HCT116 (cell line): ENCODE measurements at regions not wholly inside any gene's neighbourhood (a gene's known extent, or its start where the extent isn't known, plus 50 kb on each side); places are given as distances from the start of the nearest gene placed in this dataset.

Experiments
- CTCF ChIP-seq, 3 experiments: fragments of 200-600 bp in 1 of 3; sonication (generic) in 1 of 3; IDR thresholded peaks in 2 of 3; conservative IDR thresholded peaks in 1 of 3; 2 replicates each; pipeline ENCODE4 v1.5.1; 2012 to 2017; ENCODE audit warnings: low read depth in 2 of 3, low read length in 2 of 3, antibody characterized with exemption in 1 of 3, borderline replicate concordance in 1 of 3, control low read depth in 1 of 3, mild to moderate bottlenecking in 1 of 3, mixed read lengths in 1 of 3, mixed run types in 1 of 3, moderate library complexity in 1 of 3; ENCODE audit not compliant: insufficient read depth in 1 of 3
- EZH2 ChIP-seq: fragments of 200-600 bp; sonication (generic); IDR thresholded peaks from 2 replicates; pipeline ENCODE4 v1.6.1; 2017; ENCODE audit warnings: antibody characterized with exemption, mixed run types
- POLR2A ChIP-seq: IDR thresholded peaks from 2 replicates; pipeline ENCODE4 v1.7.0; 2011; ENCODE audit warnings: borderline replicate concordance; ENCODE audit not compliant: insufficient read depth, insufficient read length; ENCODE audit errors: extremely low read depth
- TF ChIP-seq, protein P1 (sequence below): IDR thresholded peaks from 2 replicates; pipeline ENCODE4 v1.6.1; 2011; ENCODE audit warnings: mild to moderate bottlenecking, low read length, moderate library complexity; ENCODE audit not compliant: insufficient replicate concordance; ENCODE audit errors: extremely low read depth

DNA sequence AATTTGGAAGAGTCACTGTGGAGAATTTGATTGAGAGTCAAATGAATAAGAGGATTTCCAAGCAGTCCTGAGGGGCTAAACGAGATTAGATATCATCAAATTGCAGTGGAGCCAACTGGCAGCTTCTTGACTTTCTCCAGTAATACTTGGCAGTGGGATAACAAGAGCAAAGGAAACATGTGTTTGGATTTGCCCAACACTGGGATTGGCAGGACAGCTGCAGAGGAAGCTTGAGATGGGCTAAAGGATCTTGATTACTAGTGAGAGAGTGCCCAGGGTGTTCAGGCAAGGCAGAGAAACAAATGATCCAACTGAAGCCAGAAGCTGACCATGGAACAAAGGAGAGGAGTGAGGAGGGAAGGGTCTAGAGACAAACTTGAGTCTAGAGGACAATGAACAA lies 356.0 kb upstream of the ISL1 start:
- TF ChIP-seq POLR2A (no peak), EZH2 (no peak), CTCF (IDR thresholded peaks at IDR 0.05 in 2 of 3, conservative IDR thresholded peaks at IDR 0.05 in 1 of 3; ENCODE audit: borderline replicate concordance in 1 of 3, insufficient read depth in 1 of 3, low read depth in 2 of 3, low read length in 2 of 3) (no peak)
- TF ChIP-seq, protein P1, sequence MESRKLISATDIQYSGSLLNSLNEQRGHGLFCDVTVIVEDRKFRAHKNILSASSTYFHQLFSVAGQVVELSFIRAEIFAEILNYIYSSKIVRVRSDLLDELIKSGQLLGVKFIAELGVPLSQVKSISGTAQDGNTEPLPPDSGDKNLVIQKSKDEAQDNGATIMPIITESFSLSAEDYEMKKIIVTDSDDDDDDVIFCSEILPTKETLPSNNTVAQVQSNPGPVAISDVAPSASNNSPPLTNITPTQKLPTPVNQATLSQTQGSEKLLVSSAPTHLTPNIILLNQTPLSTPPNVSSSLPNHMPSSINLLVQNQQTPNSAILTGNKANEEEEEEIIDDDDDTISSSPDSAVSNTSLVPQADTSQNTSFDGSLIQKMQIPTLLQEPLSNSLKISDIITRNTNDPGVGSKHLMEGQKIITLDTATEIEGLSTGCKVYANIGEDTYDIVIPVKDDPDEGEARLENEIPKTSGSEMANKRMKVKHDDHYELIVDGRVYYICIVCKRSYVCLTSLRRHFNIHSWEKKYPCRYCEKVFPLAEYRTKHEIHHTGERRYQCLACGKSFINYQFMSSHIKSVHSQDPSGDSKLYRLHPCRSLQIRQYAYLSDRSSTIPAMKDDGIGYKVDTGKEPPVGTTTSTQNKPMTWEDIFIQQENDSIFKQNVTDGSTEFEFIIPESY: no peak
